DOHH2 (cell line): ENCODE measurements at regions not wholly inside any gene's neighbourhood (a gene's known extent, or its start where the extent isn't known, plus 50 kb on each side); places are given as distances from the start of the nearest gene placed in this dataset.

Source experiments
- CTCF ChIP-seq: fragments of 200-600 bp; sonication (generic); IDR thresholded peaks from one replicate; pipeline ENCODE4 v1.5.1; 2014; ENCODE audit warnings: antibody characterized with exemption, mild to moderate bottlenecking, low read depth, low read length; ENCODE audit not compliant: poor library complexity, severe bottlenecking
- EZH2phosphoT487 ChIP-seq: fragments of 200-600 bp; sonication (generic); IDR thresholded peaks from 2 replicates; pipeline ENCODE4 v1.6.1; 2017; ENCODE audit warnings: borderline replicate concordance, mild to moderate bottlenecking, antibody characterized with exemption, low read length, moderate library complexity, mixed read lengths

- TF ChIP-seq CTCF = no peak
- no peak for TF ChIP-seq EZH2phosphoT487
Measured at GRCh38 chr5:50975840-50976239, 309.4 kb downstream of the PARP8 start.
